Activated T-cell treated with anti-CD3 and anti-CD28 coated beads, Interleukin-2, amount 50 U/mL, for 72 hours (primary cell): ENCODE measurements at regions not wholly inside any gene's neighbourhood (a gene's known extent, or its start where the extent isn't known, plus 50 kb on each side); places are given as distances from the start of the nearest gene placed in this dataset.

ENCODE experiments used
- ATAC-seq, 2 donors: fragments of 150-1000 bp; cut with Tn5 transposase; replicated peaks in 1 of 2; 2 replicates each; pipeline ENCODE4 v1.10.0; 2021; ENCODE audit warnings: moderate library complexity in 2 of 2, mild to moderate bottlenecking in 1 of 2
- DNase-seq, 2 donors: peaks; one replicate each; pipeline ENCODE4 v3.0.0; 2021 to 2022; ENCODE audit warnings: mixed read lengths in 1 of 2
- H3K27ac Mint-ChIP-seq: one replicate; pipeline ENCODE4 v1.8.0; 2022; ENCODE audit warnings: mild to moderate bottlenecking, moderate library complexity, mixed read lengths
- H3K27me3 Mint-ChIP-seq: one replicate; pipeline ENCODE4 v1.8.0; 2022; ENCODE audit warnings: low read depth, mixed read lengths
- H3K36me3 Mint-ChIP-seq, 2 donors: one replicate each; pipeline ENCODE4 v1.8.0; 2022; ENCODE audit warnings: mixed read lengths in 2 of 2, mild to moderate bottlenecking in 1 of 2; ENCODE audit not compliant: insufficient read depth in 2 of 2
- H3K4me1 Mint-ChIP-seq: one replicate; pipeline ENCODE4 v1.8.0; 2022; ENCODE audit warnings: low read depth, mixed read lengths
- H3K4me3 Mint-ChIP-seq, 2 donors: one replicate each; pipeline ENCODE4 v1.8.0; 2022; ENCODE audit warnings: mild to moderate bottlenecking in 2 of 2, mixed read lengths in 2 of 2, moderate library complexity in 2 of 2
- H3K9me3 Mint-ChIP-seq, 2 donors: one replicate each; pipeline ENCODE4 v1.8.0; 2022; ENCODE audit warnings: mixed read lengths in 2 of 2

DNA sequence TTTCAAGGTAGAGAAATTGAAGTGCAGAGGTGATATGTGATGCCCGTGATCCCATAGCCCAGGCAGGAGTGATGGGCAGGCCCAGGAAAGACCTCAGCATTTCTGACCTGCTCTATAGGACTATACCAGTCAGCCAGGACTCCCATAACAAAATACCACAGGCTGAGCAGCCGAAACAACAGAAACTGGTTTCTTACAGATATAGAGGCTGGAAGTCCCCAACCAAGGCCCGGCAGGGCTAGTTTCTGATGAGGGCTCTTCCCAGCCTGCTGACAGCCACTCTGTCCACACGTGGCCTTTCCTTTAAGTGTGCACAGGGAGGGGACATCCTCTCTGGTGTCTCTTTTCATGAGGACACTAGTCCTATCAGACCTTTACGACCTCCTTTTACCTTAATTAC lies 104.2 kb upstream of the AGAP1 start:
- no peak for ATAC-seq
- Mint-ChIP-seq H3K36me3 (no peaks in the 10 kb centered on the region), H3K9me3 (peaks cover 0 to 5% of the 10 kb centered on the region in 2 donors), H3K4me1 (peaks cover 11% of the 10 kb centered on the region), H3K27ac (no peak overlapping the region), H3K4me3 (no peak overlapping the region), H3K27me3 (no peaks in the 10 kb centered on the region)
- no peak for DNase-seq

- peaks cover 11% of the 10 kb centered on the region for H3K4me1 Mint-ChIP-seq
- peaks cover 0 to 5% of the 10 kb centered on the region in 2 donors for H3K9me3 Mint-ChIP-seq
- H3K36me3 Mint-ChIP-seq = no peaks in the 10 kb centered on the region
- DNase-seq = peak; percentile 24 to 56
- ATAC-seq = peak; percentile 79 to 96
- peak overlapping the region; percentile 5 for H3K27ac Mint-ChIP-seq
- H3K4me3 Mint-ChIP-seq = peak overlapping the region in 1 of 2 donors; percentile 40
- H3K27me3 Mint-ChIP-seq = peaks cover 4% of the 10 kb centered on the region
Measured at GRCh38 chr2:235390108-235390815, 103.6 kb upstream of the AGAP1 start.

- Mint-ChIP-seq H3K27me3 (peaks cover 7% of the 10 kb centered on the region), H3K27ac (no peak overlapping the region), H3K4me1 (peaks cover 11% of the 10 kb centered on the region), H3K36me3 (no peaks in the 10 kb centered on the region), H3K9me3 (peaks cover 0 to 5% of the 10 kb centered on the region in 2 donors), H3K4me3 (peak overlapping the region in 1 of 2 donors; percentile 40)
- DNase-seq (no peak), ATAC-seq (peak; percentile 9 to 55)
Measured at GRCh38 chr2:235390816-235391194, 103.0 kb upstream of the AGAP1 start.

- H3K4me3 Mint-ChIP-seq = no peak overlapping the region
- H3K9me3 Mint-ChIP-seq = peaks cover 0 to 7% of the 10 kb centered on the region in 2 donors
- H3K36me3 Mint-ChIP-seq = no peaks in the 10 kb centered on the region
- peaks cover 11% of the 10 kb centered on the region for H3K4me1 Mint-ChIP-seq
- DNase-seq = no peak
- H3K27ac Mint-ChIP-seq = no peak overlapping the region
- ATAC-seq = no peak
- peaks cover 7% of the 10 kb centered on the region for H3K27me3 Mint-ChIP-seq
Measured at GRCh38 chr2:235391921-235392615, 101.8 kb upstream of the AGAP1 start.

- peak overlapping the region; percentile 34 for H3K27ac Mint-ChIP-seq
- ATAC-seq (no peak), DNase-seq (no peak)
- H3K4me3 Mint-ChIP-seq = no peak overlapping the region
- H3K27me3 Mint-ChIP-seq = peaks cover 12% of the 10 kb centered on the region
- H3K4me1 Mint-ChIP-seq = peaks cover 11% of the 10 kb centered on the region
- H3K36me3 Mint-ChIP-seq = no peaks in the 10 kb centered on the region
- peaks cover 0 to 5% of the 10 kb centered on the region in 2 donors for H3K9me3 Mint-ChIP-seq
Measured at GRCh38 chr2:235394278-235394828, 99.5 kb upstream of the AGAP1 start.

DNA sequence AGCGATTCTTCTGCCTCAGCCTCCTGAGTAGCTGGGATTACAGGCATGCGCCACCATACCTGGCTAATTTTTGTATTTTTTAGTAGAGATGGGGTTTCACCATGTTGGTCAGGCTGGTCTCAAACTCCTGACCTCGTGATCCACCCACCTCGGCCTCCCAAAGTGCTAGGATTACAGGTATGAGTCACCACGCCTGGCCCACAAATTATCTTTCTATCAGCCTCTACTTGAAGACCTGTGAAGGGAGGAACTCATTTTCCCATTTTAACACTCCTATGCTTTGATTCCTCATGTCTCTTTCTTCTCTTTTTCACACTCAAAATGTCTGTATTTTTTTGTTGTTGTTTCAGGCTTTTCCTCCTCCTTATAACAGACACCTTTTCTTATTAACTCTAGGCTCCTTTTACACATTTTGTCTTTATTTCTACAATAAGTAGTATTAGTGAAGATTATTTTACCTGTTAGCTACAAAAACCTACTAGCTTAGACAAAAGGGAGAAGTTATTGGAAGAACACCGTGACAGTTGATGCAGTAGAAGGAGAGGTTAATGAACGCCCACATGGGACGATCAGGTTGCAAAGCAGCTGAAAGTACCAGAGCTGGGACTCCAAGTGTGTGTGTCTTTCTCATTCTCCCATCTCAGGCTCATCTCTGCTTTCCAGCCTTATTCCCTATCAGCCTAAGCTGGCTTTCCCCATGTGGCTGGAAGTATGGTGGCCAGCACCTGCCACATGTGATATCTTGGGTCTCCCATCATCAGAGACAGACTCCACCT lies 97.6 kb upstream of the AGAP1 start:
- DNase-seq = no peak

GRCh38 chr2:235398321-235398720 lies 95.5 kb upstream of the AGAP1 start:
- Mint-ChIP-seq H3K4me3 (no peak overlapping the region), H3K27ac (no peak overlapping the region), H3K9me3 (peaks cover 1 to 5% of the 10 kb centered on the region in 2 donors), H3K27me3 (peaks cover 34% of the 10 kb centered on the region), H3K4me1 (no peaks in the 10 kb centered on the region), H3K36me3 (peaks cover 0 to 1% of the 10 kb centered on the region in 2 donors)
- DNase-seq = no peak
- no peak for ATAC-seq

More for the DNA sequence above, 97.6 kb upstream of the AGAP1 start:
- Mint-ChIP-seq H3K36me3 (no peaks in the 10 kb centered on the region), H3K4me3 (no peak overlapping the region), H3K27ac (no peak overlapping the region), H3K4me1 (no peaks in the 10 kb centered on the region), H3K9me3 (peaks cover 1 to 5% of the 10 kb centered on the region in 2 donors), H3K27me3 (peaks cover 20% of the 10 kb centered on the region)
- no peak for ATAC-seq

- no peak overlapping the region for H3K27ac Mint-ChIP-seq
- no peaks in the 10 kb centered on the region for H3K4me1 Mint-ChIP-seq
- H3K27me3 Mint-ChIP-seq = peaks cover 34% of the 10 kb centered on the region
- no peak for DNase-seq
- peaks cover 1 to 2% of the 10 kb centered on the region in 2 donors for H3K9me3 Mint-ChIP-seq
- H3K4me3 Mint-ChIP-seq = no peak overlapping the region
- H3K36me3 Mint-ChIP-seq = peaks cover 0 to 1% of the 10 kb centered on the region in 2 donors
- no peak for ATAC-seq
Measured at GRCh38 chr2:235399895-235400294, 93.9 kb upstream of the AGAP1 start.

- H3K27me3 Mint-ChIP-seq = peaks cover 34% of the 10 kb centered on the region
- no peaks in the 10 kb centered on the region for H3K4me1 Mint-ChIP-seq
- ATAC-seq = no peak
- no peak overlapping the region for H3K27ac Mint-ChIP-seq
- no peak for DNase-seq
- peaks cover 0 to 1% of the 10 kb centered on the region in 2 donors for H3K36me3 Mint-ChIP-seq
- no peak overlapping the region for H3K4me3 Mint-ChIP-seq
- peaks cover 1% of the 10 kb centered on the region in 2 donors for H3K9me3 Mint-ChIP-seq
Measured at GRCh38 chr2:235402422-235402821, 91.4 kb upstream of the AGAP1 start.

GRCh38 chr2:235405612-235406361 lies 88.1 kb upstream of the AGAP1 start:
- Mint-ChIP-seq H3K4me1 (no peaks in the 10 kb centered on the region), H3K4me3 (no peak overlapping the region), H3K9me3 (peaks cover 1% of the 10 kb centered on the region in 2 donors), H3K27me3 (peaks cover 26% of the 10 kb centered on the region), H3K36me3 (peaks cover 0 to 1% of the 10 kb centered on the region in 2 donors), H3K27ac (no peak overlapping the region)
- DNase-seq = no peak
- no peak for ATAC-seq

DNA sequence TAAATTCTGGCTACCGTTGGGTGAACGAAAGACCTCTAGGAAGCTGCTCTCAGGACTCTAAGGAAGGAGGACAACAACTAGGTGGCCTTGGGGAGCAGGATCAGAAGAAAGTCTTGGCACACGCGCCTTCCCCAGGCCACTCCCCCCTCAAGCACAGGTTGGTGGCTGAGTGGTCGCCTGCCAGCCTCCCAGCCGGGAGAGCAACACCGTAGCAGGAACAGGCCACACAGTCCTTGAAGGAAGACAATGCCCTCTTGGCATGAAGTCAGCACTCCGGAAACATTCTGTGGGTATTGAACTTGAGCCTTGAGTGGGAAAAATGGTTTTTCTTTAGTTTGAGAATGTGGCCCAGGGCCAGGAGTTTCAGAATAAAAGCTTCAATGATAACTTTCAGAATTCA lies 87.4 kb upstream of the AGAP1 start:
- Mint-ChIP-seq H3K4me1 (no peaks in the 10 kb centered on the region), H3K4me3 (no peak overlapping the region), H3K36me3 (peaks cover 0 to 1% of the 10 kb centered on the region in 2 donors), H3K9me3 (peaks cover 0 to 1% of the 10 kb centered on the region in 2 donors), H3K27me3 (peaks cover 20% of the 10 kb centered on the region), H3K27ac (no peak overlapping the region)
- ATAC-seq = no peak
- DNase-seq = no peak

- H3K9me3 Mint-ChIP-seq = peaks cover 0 to 2% of the 10 kb centered on the region in 2 donors
- H3K27me3 Mint-ChIP-seq = peaks cover 6% of the 10 kb centered on the region
- no peak for ATAC-seq
- no peaks in the 10 kb centered on the region for H3K4me1 Mint-ChIP-seq
- no peak overlapping the region for H3K4me3 Mint-ChIP-seq
- no peak for DNase-seq
- H3K36me3 Mint-ChIP-seq = no peaks in the 10 kb centered on the region
- H3K27ac Mint-ChIP-seq = no peak overlapping the region
Measured at GRCh38 chr2:235411905-235412485, 81.8 kb upstream of the AGAP1 start.
